ENCODE measurements at regions not wholly inside any gene's neighbourhood (a gene's known extent, or its start where the extent isn't known, plus 50 kb on each side); places are given as distances from the start of the nearest gene placed in this dataset.

GRCh38 chr7:28300488-28300887 is 111.8 kb upstream of the CREB5 start:
- peaks cover 0 to 7% of the 10 kb centered on the region in 2 donors for H3K27me3 ChIP-seq (ENCODE audit: control insufficient read depth in 2 of 2, insufficient read depth in 2 of 2, low read length in 2 of 2)
- no peak overlapping the region for H3K9ac ChIP-seq (ENCODE audit: insufficient read depth, low read length, poor library complexity, severe bottlenecking)
- H4K20me1 ChIP-seq (ENCODE audit: insufficient read depth, low read length), result no peaks in the 10 kb centered on the region
- H3K4me3 ChIP-seq (replicated peaks in 1 of 3; ENCODE audit: low read depth in 2 of 3, low read length in 3 of 3), result no peak overlapping the region
- no CpG with 5 or more reads among the region's 5 CpGs for WGBS (ENCODE audit: insufficient coverage)
- Mint-ChIP-seq H3K4me3 (no peak overlapping the region), H3K27me3 (ENCODE audit: low read depth in 3 of 3) (peaks cover 5 to 15% (median 10%) of the 10 kb centered on the region in 3 donors), H3K4me1 (peaks cover 9% of the 10 kb centered on the region), H3K27ac (no peak overlapping the region), H3K36me3 (no peaks in the 10 kb centered on the region), H3K9me3 (no peaks in the 10 kb centered on the region)
- H3K4me2 ChIP-seq (replicated peaks; ENCODE audit: extremely low read depth, low read length, poor library complexity, severe bottlenecking), result no peak overlapping the region
- H3K79me2 ChIP-seq (ENCODE audit: insufficient read depth, low read length), result no peaks in the 10 kb centered on the region
- H3K36me3 ChIP-seq (replicated peaks in 1 of 2; ENCODE audit: control insufficient read depth in 1 of 2, insufficient read depth in 2 of 2, low read length in 2 of 2), result no peaks in the 10 kb centered on the region
- H3K9me3 ChIP-seq (replicated peaks in 1 of 2; ENCODE audit: control insufficient read depth in 1 of 2, insufficient read depth in 1 of 2, low read length in 2 of 2), result no peaks in the 10 kb centered on the region
- no peak for TF ChIP-seq CTCF (IDR thresholded peaks at IDR 0.05)
- intact Hi-C loops (cut with micrococcal nuclease), result no loop called here
- peaks cover 0 to 13% of the 10 kb centered on the region in 2 donors for H3K4me1 ChIP-seq (ENCODE audit: control insufficient read depth in 1 of 2, insufficient read depth in 2 of 2, low read length in 2 of 2)
- H3K27ac ChIP-seq (ENCODE audit: low read depth in 1 of 2, low read length in 2 of 2), result no peak overlapping the region
- no peak overlapping the region for H2AFZ ChIP-seq (ENCODE audit: insufficient read depth, low read depth, low read length, poor library complexity, severe bottlenecking)
- no peak for DNase-seq

GRCh38 chr7:28301148-28301641 is 111.1 kb upstream of the CREB5 start:
- no peak overlapping the region for H3K4me3 Mint-ChIP-seq
- intact Hi-C loops (cut with micrococcal nuclease), result no loop called here
- TF ChIP-seq CTCF (IDR thresholded peaks at IDR 0.05), result no peak
- peaks cover 9% of the 10 kb centered on the region for H3K4me1 Mint-ChIP-seq
- no peaks in the 10 kb centered on the region for H3K9me3 Mint-ChIP-seq
- WGBS (ENCODE audit: insufficient coverage), result 29% methylated on average over 1 of the region's 5 CpGs
- H3K36me3 ChIP-seq (replicated peaks in 1 of 2; ENCODE audit: control insufficient read depth in 1 of 2, insufficient read depth in 2 of 2, low read length in 2 of 2), result no peaks in the 10 kb centered on the region
- H3K9ac ChIP-seq (ENCODE audit: insufficient read depth, low read length, poor library complexity, severe bottlenecking), result no peak overlapping the region
- no peaks in the 10 kb centered on the region for H3K79me2 ChIP-seq (ENCODE audit: insufficient read depth, low read length)
- H3K4me1 ChIP-seq (ENCODE audit: control insufficient read depth in 1 of 2, insufficient read depth in 2 of 2, low read length in 2 of 2), result peaks cover 0 to 13% of the 10 kb centered on the region in 2 donors
- H3K27me3 ChIP-seq (ENCODE audit: control insufficient read depth in 2 of 2, insufficient read depth in 2 of 2, low read length in 2 of 2), result peaks cover 0 to 7% of the 10 kb centered on the region in 2 donors
- H3K36me3 Mint-ChIP-seq, result no peaks in the 10 kb centered on the region
- H4K20me1 ChIP-seq (ENCODE audit: insufficient read depth, low read length), result no peaks in the 10 kb centered on the region
- no peak for DNase-seq
- no peak overlapping the region for H2AFZ ChIP-seq (ENCODE audit: insufficient read depth, low read depth, low read length, poor library complexity, severe bottlenecking)
- no peaks in the 10 kb centered on the region for H3K9me3 ChIP-seq (replicated peaks in 1 of 2; ENCODE audit: control insufficient read depth in 1 of 2, insufficient read depth in 1 of 2, low read length in 2 of 2)
- H3K27ac ChIP-seq (ENCODE audit: low read depth in 1 of 2, low read length in 2 of 2), result no peak overlapping the region
- no peak overlapping the region for H3K4me2 ChIP-seq (replicated peaks; ENCODE audit: extremely low read depth, low read length, poor library complexity, severe bottlenecking)
- H3K27me3 Mint-ChIP-seq (ENCODE audit: low read depth in 3 of 3), result peaks cover 5 to 17% (median 14%) of the 10 kb centered on the region in 3 donors
- no peak overlapping the region for H3K4me3 ChIP-seq (replicated peaks in 1 of 3; ENCODE audit: low read depth in 2 of 3, low read length in 3 of 3)
- no peak overlapping the region for H3K27ac Mint-ChIP-seq
